NCI-H2029 (cell line): ENCODE measurements at regions not wholly inside any gene's neighbourhood (a gene's known extent, or its start where the extent isn't known, plus 50 kb on each side); places are given as distances from the start of the nearest gene placed in this dataset.
"Not testable (repeated sequence)": the region's sequence is repeated elsewhere in the genome, so short reads cannot be mapped to it uniquely, and the experiment has no call there.

Experiments
- DNase-seq: peaks from one replicate; lab custom pipeline; 2025; lab: John Stamatoyannopoulos, UW

- DNase-seq: no peak
Observed at GRCh38 chr7:115216652-115217051, 294.8 kb downstream of the MDFIC start.

GRCh38 chr7:115211171-115211570, 289.3 kb downstream of the MDFIC start:
- DNase-seq: no peak

- DNase-seq: no peak
Observed at GRCh38 chr7:115210552-115210951, 288.7 kb downstream of the MDFIC start.

GRCh38 chr7:115208710-115209560, 287.0 kb downstream of the MDFIC start:
- no peak for DNase-seq

GRCh38 chr7:115206374-115206773, 284.5 kb downstream of the MDFIC start:
- not testable (repeated sequence) for DNase-seq

- no peak for DNase-seq
Observed at GRCh38 chr7:115198143-115198542, 276.2 kb downstream of the MDFIC start.

- DNase-seq: no peak
Observed at GRCh38 chr7:115195208-115195607, 273.3 kb downstream of the MDFIC start.

GRCh38 chr7:115191526-115191925, 269.6 kb downstream of the MDFIC start:
- DNase-seq: no peak

- no peak for DNase-seq
Observed at GRCh38 chr7:115183431-115184057, 261.6 kb downstream of the MDFIC start.

- no peak for DNase-seq
Observed at GRCh38 chr7:115178835-115179234, 256.9 kb downstream of the MDFIC start.

- no peak for DNase-seq
Observed at GRCh38 chr7:115177823-115178222, 255.9 kb downstream of the MDFIC start.

- no peak for DNase-seq
Observed at GRCh38 chr7:115177103-115177502, 255.2 kb downstream of the MDFIC start.

GRCh38 chr7:115172397-115172796, 250.5 kb downstream of the MDFIC start:
- not testable (repeated sequence) for DNase-seq

GRCh38 chr7:115153769-115154477, 232.0 kb downstream of the MDFIC start:
- DNase-seq: no peak

- DNase-seq: no peak
Observed at GRCh38 chr7:115153176-115153575, 231.3 kb downstream of the MDFIC start.

GRCh38 chr7:115146148-115146547, 224.3 kb downstream of the MDFIC start:
- DNase-seq: no peak

- DNase-seq: no peak
Observed at GRCh38 chr7:115145512-115145911, 223.6 kb downstream of the MDFIC start.

- DNase-seq: no peak
Observed at GRCh38 chr7:115137816-115138215, 215.9 kb downstream of the MDFIC start.

- no peak for DNase-seq
Observed at GRCh38 chr7:115136796-115137443, 215.0 kb downstream of the MDFIC start.

GRCh38 chr7:115135769-115136410, 214.0 kb downstream of the MDFIC start:
- no peak for DNase-seq

GRCh38 chr7:115135146-115135545, 213.3 kb downstream of the MDFIC start:
- DNase-seq: no peak

- peak; percentile 82 for DNase-seq
Observed at GRCh38 chr7:115133248-115133647, 211.4 kb downstream of the MDFIC start.
